ENCODE measurements at regions not wholly inside any gene's neighbourhood (a gene's known extent, or its start where the extent isn't known, plus 50 kb on each side); places are given as distances from the start of the nearest gene placed in this dataset.
A peak's percentile ranks its signal among the peaks of the same experiment; 100 is the strongest.
"Not testable (repeated sequence)": the region's sequence is repeated elsewhere in the genome, so short reads cannot be mapped to it uniquely, and the experiment has no call there.

GRCh38 chr2:15819562-15820256, 120.6 kb upstream of the MYCN start:
- Mint-ChIP-seq H3K27ac (peak overlapping the region; percentile 27), H3K27me3 (no peaks in the 10 kb centered on the region), H3K4me1 (ENCODE audit: unreplicated experiment) (peaks cover 47% of the 10 kb centered on the region), H3K36me3 (no peaks in the 10 kb centered on the region), H3K9me3 (no peaks in the 10 kb centered on the region), H3K4me3 (peak overlapping the region; percentile 7)
- DNase-seq (ENCODE audit: extremely low spot score, unreplicated experiment) = no peak
- TF ChIP-seq CTCF (conservative IDR thresholded peaks at IDR 0.05) = no peak

GRCh38 chr2:15820257-15820566, 120.1 kb upstream of the MYCN start:
- Mint-ChIP-seq H3K4me3 (no peak overlapping the region), H3K27ac (peak overlapping the region; percentile 27), H3K27me3 (no peaks in the 10 kb centered on the region), H3K9me3 (no peaks in the 10 kb centered on the region), H3K4me1 (ENCODE audit: unreplicated experiment) (peaks cover 42% of the 10 kb centered on the region), H3K36me3 (no peaks in the 10 kb centered on the region)
- no peak for TF ChIP-seq CTCF (conservative IDR thresholded peaks at IDR 0.05)
- DNase-seq (ENCODE audit: extremely low spot score, unreplicated experiment) = no peak

DNA sequence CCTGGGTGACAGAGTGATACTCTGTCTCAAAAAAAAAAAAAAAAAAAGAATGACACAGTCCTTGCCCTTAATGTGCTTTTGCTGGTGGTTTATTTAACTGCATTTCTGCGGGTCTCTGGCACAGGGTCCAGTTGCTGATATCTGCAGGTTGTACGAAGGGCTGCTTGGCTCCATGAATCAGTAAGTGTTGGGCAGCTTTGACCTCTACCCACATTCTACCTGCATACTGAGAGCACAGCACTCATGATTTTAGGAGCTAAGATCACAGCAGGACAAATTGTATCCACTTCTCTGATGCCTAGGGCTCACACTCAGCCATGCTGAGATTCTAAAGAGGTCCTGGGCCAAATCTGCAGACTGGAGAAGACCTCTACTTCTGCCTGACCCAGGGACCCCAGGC, 119.4 kb upstream of the MYCN start:
- no peak for TF ChIP-seq CTCF (conservative IDR thresholded peaks at IDR 0.05)
- Mint-ChIP-seq H3K36me3 (no peaks in the 10 kb centered on the region), H3K27ac (no peak overlapping the region), H3K4me3 (no peak overlapping the region), H3K4me1 (ENCODE audit: unreplicated experiment) (peaks cover 43% of the 10 kb centered on the region), H3K9me3 (no peaks in the 10 kb centered on the region), H3K27me3 (peaks cover 3% of the 10 kb centered on the region)
- DNase-seq (ENCODE audit: extremely low spot score, unreplicated experiment) = no peak

DNA sequence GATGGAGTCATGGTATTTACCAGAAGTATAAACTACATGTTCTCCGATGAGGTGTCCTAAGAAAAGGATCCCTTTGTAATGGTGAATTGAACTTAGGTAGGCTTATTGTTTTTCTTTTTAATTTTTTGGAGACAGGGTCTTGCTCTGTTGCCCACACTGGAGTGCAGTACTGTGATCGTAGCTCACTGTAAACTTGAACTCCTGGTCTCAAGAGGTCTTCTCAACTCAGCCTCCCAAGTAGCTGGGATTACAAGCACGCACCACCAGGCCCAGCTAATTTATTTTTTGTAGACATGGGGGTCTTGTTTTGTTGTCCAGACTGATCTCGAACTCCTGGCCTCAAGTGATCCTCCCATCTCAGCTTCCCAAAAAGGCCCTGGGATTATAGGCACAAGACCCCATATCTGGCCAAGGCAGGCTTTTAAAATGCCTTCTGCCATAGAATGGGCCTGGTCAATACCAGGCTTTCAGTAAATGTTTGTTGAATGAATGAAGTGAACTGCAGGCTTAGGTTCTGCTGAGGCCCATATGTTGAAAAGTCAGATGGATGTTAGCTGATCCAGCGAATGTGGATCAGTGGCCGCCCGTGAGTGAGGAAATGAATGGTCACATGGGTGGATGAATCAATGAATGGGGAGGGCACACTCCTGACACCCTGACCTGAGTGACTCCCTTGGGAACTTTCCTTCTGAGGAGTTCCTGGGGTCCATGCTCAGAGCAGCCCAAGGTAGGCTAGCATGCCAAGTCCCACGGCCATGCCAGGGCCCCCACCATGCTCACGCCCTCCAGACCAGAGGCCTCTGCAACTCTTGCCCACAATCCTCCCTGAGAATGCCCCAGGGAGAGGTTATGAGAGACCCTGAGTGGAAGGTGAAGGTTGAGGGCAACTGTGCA, 118.0 kb upstream of the MYCN start:
- Mint-ChIP-seq H3K9me3 (no peaks in the 10 kb centered on the region), H3K4me1 (ENCODE audit: unreplicated experiment) (peaks cover 37% of the 10 kb centered on the region), H3K4me3 (no peak overlapping the region), H3K36me3 (no peaks in the 10 kb centered on the region), H3K27ac (no peak overlapping the region), H3K27me3 (peaks cover 3% of the 10 kb centered on the region)
- no peak for TF ChIP-seq CTCF (conservative IDR thresholded peaks at IDR 0.05)
- DNase-seq (ENCODE audit: extremely low spot score, unreplicated experiment) = no peak

DNA sequence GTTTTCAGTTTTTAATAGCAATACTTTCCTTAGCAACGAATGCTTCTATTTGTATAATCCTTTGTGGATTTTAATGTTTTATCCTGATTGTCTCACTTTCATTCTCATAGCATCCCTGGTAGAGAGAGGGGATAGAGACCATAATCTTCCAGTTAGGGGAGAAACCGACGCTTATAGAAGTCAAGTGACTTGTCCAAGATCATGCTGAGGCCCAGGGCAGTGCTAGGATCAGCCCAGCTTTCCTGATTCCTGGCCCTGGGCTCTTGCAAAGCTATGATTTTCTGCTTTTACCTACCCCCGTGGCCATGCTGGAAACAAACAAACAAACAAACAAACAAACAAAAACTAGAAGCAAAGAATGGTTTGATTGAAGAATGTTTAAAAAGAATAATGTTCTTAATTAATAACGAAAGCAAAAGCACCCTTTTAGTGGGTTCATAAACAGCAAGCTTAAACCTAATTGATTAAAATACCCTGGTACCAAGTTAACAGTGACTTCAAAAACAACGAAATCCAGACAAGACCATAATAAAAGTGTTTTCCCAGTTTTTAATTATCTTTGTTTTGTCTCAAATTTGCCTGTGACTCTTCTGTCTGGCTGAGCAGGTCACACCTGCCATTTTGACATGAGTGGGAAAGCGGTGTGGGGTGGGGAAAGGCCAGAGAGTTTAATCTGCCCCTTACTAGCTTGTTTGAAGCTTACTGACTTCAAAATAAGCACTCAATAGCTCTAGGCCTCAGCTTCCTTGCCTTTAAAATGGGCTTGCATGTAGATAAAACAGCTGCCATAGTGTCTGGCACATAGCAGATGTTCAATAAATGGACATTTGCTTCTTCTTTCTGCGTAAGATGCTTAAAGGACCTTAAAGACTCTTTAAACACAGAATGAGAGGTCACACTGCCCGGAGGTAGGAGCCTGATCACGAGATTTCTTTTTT, 116.6 kb upstream of the MYCN start:
- Mint-ChIP-seq H3K4me1 (ENCODE audit: unreplicated experiment) (peaks cover 26% of the 10 kb centered on the region), H3K36me3 (no peaks in the 10 kb centered on the region), H3K27me3 (peaks cover 3% of the 10 kb centered on the region), H3K4me3 (no peak overlapping the region), H3K9me3 (no peaks in the 10 kb centered on the region), H3K27ac (no peak overlapping the region)
- no peak for TF ChIP-seq CTCF (conservative IDR thresholded peaks at IDR 0.05)
- DNase-seq (ENCODE audit: extremely low spot score, unreplicated experiment) = no peak

DNA sequence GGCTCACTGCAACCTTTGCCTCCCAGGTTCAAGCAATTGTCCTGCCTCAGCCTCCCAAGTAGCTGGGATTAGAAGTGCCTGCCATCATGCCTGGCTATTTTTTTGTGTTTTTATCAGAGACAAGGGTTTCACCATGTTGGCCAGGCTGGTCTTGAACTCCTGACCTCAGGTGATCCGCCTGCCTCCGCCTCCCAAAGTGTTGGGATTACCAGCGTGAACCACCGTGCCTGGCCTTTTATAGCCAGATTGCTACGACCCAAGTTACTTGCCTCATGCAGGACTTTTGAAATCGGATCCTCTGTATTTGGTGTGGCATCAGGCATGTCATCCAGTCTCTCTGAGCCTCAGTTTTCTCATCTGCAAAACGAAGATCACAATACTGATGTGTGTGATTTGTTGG, 115.9 kb upstream of the MYCN start:
- H3K4me1 Mint-ChIP-seq (ENCODE audit: unreplicated experiment) = peaks cover 25% of the 10 kb centered on the region
- H3K9me3 Mint-ChIP-seq; H3K36me3 Mint-ChIP-seq; DNase-seq (ENCODE audit: extremely low spot score, unreplicated experiment); H3K4me3 Mint-ChIP-seq; H3K27ac Mint-ChIP-seq; H3K27me3 Mint-ChIP-seq: not testable (repeated sequence)

Measured in type B pancreatic cell (in vitro differentiated cells).